ENCODE measurements at regions not wholly inside any gene's neighbourhood (a gene's known extent, or its start where the extent isn't known, plus 50 kb on each side); places are given as distances from the start of the nearest gene placed in this dataset.
A peak's percentile ranks its signal among the peaks of the same experiment; 100 is the strongest.

- no peak overlapping the region for H3K4me3 ChIP-seq (ENCODE audit: low read depth, low read length)
- no peaks in the 10 kb centered on the region for H3K27me3 ChIP-seq (ENCODE audit: insufficient read depth, low read length)
- H3K4me1 ChIP-seq (ENCODE audit: control insufficient read depth, insufficient read depth, low read length, unreplicated experiment): no peaks in the 10 kb centered on the region
- no peak overlapping the region for H3K27ac ChIP-seq (ENCODE audit: low read depth, low read length)
- H3K36me3 ChIP-seq (ENCODE audit: insufficient read depth, low read length): no peaks in the 10 kb centered on the region
- no peaks in the 10 kb centered on the region for H3K79me2 ChIP-seq (ENCODE audit: control insufficient read depth, insufficient read depth, low read length, unreplicated experiment)
- no peak overlapping the region for H2AFZ ChIP-seq (ENCODE audit: low read length, unreplicated experiment)
These were observed 209.5 kb upstream of the MMADHC start for GRCh38 chr2:149797030-149797429.

DNA sequence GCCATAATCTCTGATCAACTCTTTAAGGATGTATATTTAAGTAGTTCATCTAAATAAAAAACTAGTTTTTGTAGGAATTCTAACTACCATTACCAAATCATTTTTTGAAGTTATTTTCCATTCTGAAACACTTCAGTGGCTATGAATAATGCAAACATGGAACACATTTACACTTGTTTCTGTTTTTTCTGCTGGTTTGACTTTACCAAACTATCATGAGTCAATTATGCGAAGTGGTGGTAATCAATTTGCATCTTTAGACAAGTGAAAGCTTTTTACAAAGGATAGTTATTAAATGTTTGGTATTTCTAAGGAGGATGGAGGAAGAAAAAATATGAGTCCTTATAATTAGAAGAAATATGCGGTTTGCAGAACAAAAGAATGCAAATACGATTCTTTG is 202.0 kb upstream of the MMADHC start:
- Histone ChIP-seq H3K4me3 (ENCODE audit: low read depth, low read length) (no peak overlapping the region), H2AFZ (ENCODE audit: low read length, unreplicated experiment) (no peak overlapping the region), H3K27me3 (ENCODE audit: insufficient read depth, low read length) (no peaks in the 10 kb centered on the region), H3K4me1 (ENCODE audit: control insufficient read depth, insufficient read depth, low read length, unreplicated experiment) (no peaks in the 10 kb centered on the region), H3K36me3 (ENCODE audit: insufficient read depth, low read length) (no peaks in the 10 kb centered on the region), H3K79me2 (ENCODE audit: control insufficient read depth, insufficient read depth, low read length, unreplicated experiment) (no peaks in the 10 kb centered on the region), H3K27ac (ENCODE audit: low read depth, low read length) (no peak overlapping the region)

- Histone ChIP-seq H3K4me1 (ENCODE audit: control insufficient read depth, insufficient read depth, low read length, unreplicated experiment) (no peaks in the 10 kb centered on the region), H2AFZ (ENCODE audit: low read length, unreplicated experiment) (no peak overlapping the region), H3K27me3 (ENCODE audit: insufficient read depth, low read length) (no peaks in the 10 kb centered on the region), H3K36me3 (ENCODE audit: insufficient read depth, low read length) (no peaks in the 10 kb centered on the region), H3K79me2 (ENCODE audit: control insufficient read depth, insufficient read depth, low read length, unreplicated experiment) (no peaks in the 10 kb centered on the region), H3K27ac (ENCODE audit: low read depth, low read length) (no peak overlapping the region), H3K4me3 (ENCODE audit: low read depth, low read length) (no peak overlapping the region)
These were observed 199.6 kb upstream of the MMADHC start for GRCh38 chr2:149787206-149787605.

DNA sequence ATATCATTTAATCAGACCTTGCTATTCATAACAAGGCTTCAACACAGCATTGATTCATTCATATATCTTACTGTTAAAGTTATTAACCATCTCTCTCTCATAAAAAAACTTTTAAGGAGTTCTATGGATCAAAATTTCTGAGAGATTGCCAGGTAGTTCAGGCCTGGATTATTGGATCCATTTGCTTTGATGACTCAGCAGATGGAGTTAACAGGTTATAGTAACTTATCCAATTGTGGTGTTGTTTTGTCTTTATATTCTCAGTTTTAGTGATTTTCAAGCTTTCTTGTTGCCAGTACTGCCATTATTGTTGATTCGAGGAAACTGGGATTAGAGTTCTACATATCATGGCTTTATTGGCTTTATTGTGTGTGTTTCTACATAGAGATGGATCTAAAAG is 195.7 kb upstream of the MMADHC start:
- Histone ChIP-seq H3K27ac (ENCODE audit: low read depth, low read length) (no peak overlapping the region), H2AFZ (ENCODE audit: low read length, unreplicated experiment) (no peak overlapping the region), H3K79me2 (ENCODE audit: control insufficient read depth, insufficient read depth, low read length, unreplicated experiment) (no peaks in the 10 kb centered on the region), H3K4me1 (ENCODE audit: control insufficient read depth, insufficient read depth, low read length, unreplicated experiment) (no peaks in the 10 kb centered on the region), H3K27me3 (ENCODE audit: insufficient read depth, low read length) (no peaks in the 10 kb centered on the region; the same call in 1 of the 2 replicates), H3K36me3 (ENCODE audit: insufficient read depth, low read length) (no peaks in the 10 kb centered on the region), H3K4me3 (ENCODE audit: low read depth, low read length) (no peak overlapping the region)

DNA sequence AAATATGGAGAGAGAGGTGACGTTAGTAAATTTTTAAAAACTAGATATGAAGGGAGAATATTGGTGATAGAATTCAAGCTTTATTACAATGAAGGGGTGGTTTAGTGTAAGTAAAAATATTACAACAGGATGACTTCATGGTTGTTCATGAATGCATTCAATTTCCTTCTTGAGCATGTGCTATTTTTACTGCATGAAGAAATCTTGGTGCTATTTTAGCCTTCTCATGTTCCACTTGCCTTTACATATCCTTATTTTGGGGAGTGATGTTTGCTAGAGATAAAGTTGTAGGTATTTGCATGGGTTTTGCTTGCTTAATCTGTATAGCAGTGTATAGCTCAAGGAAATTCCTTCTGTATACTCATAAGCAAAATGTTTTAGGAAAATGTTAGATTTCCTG is 195.0 kb upstream of the MMADHC start:
- Histone ChIP-seq H3K4me1 (ENCODE audit: control insufficient read depth, insufficient read depth, low read length, unreplicated experiment) (no peaks in the 10 kb centered on the region), H3K36me3 (ENCODE audit: insufficient read depth, low read length) (no peaks in the 10 kb centered on the region), H2AFZ (ENCODE audit: low read length, unreplicated experiment) (no peak overlapping the region), H3K27me3 (ENCODE audit: insufficient read depth, low read length) (no peaks in the 10 kb centered on the region; the same call in 1 of the 2 replicates), H3K4me3 (ENCODE audit: low read depth, low read length) (no peak overlapping the region), H3K27ac (ENCODE audit: low read depth, low read length) (no peak overlapping the region), H3K79me2 (ENCODE audit: control insufficient read depth, insufficient read depth, low read length, unreplicated experiment) (no peaks in the 10 kb centered on the region)

GRCh38 chr2:149781263-149781808 is 193.8 kb upstream of the MMADHC start:
- H3K79me2 ChIP-seq (ENCODE audit: control insufficient read depth, insufficient read depth, low read length, unreplicated experiment): no peaks in the 10 kb centered on the region
- H3K27ac ChIP-seq (ENCODE audit: low read depth, low read length): no peak overlapping the region
- H2AFZ ChIP-seq (ENCODE audit: low read length, unreplicated experiment): no peak overlapping the region
- no peaks in the 10 kb centered on the region for H3K4me1 ChIP-seq (ENCODE audit: control insufficient read depth, insufficient read depth, low read length, unreplicated experiment)
- H3K27me3 ChIP-seq (ENCODE audit: insufficient read depth, low read length): no peaks in the 10 kb centered on the region; the same call in 1 of the 2 replicates
- H3K4me3 ChIP-seq (ENCODE audit: low read depth, low read length): no peak overlapping the region
- no peaks in the 10 kb centered on the region for H3K36me3 ChIP-seq (ENCODE audit: insufficient read depth, low read length)

DNA sequence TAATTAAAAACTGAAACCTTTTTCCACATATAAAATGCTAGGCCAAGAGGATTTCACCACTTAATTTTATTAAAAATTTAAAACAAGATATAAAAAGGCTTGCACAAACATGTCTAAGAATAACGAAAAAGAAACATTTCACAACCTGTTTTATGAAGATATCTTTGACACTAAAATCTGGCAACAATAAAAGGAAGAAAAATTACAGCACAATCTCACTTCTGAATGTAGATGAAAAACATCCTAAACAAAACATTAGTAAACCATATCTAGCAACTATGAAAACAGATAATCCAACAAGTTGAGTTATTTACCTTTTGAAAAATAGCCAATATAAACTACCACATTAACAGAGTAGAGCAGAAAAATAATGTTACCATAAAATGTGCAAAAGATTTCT is 185.4 kb upstream of the MMADHC start:
- peaks cover 7% of the 10 kb centered on the region for H3K4me1 ChIP-seq (ENCODE audit: control insufficient read depth, insufficient read depth, low read length, unreplicated experiment)
- H3K79me2 ChIP-seq (ENCODE audit: control insufficient read depth, insufficient read depth, low read length, unreplicated experiment): no peaks in the 10 kb centered on the region
- no peak overlapping the region for H2AFZ ChIP-seq (ENCODE audit: low read length, unreplicated experiment)
- H3K27me3 ChIP-seq (ENCODE audit: insufficient read depth, low read length): no peaks in the 10 kb centered on the region
- H3K27ac ChIP-seq (ENCODE audit: low read depth, low read length): no peak overlapping the region
- H3K4me3 ChIP-seq (ENCODE audit: low read depth, low read length): no peak overlapping the region
- H3K36me3 ChIP-seq (ENCODE audit: insufficient read depth, low read length): no peaks in the 10 kb centered on the region

GRCh38 chr2:149768320-149768799 is 180.8 kb upstream of the MMADHC start:
- Histone ChIP-seq H3K4me3 (ENCODE audit: low read depth, low read length) (0 out of 2 replicates have a peak overlapping the region, but pooled peaks have one; percentile 26), H3K27ac (ENCODE audit: low read depth, low read length) (peak overlapping the region; percentile 53), H3K36me3 (ENCODE audit: insufficient read depth, low read length) (no peaks in the 10 kb centered on the region), H3K79me2 (ENCODE audit: control insufficient read depth, insufficient read depth, low read length, unreplicated experiment) (no peaks in the 10 kb centered on the region), H3K4me1 (ENCODE audit: control insufficient read depth, insufficient read depth, low read length, unreplicated experiment) (peaks cover 17% of the 10 kb centered on the region), H3K27me3 (ENCODE audit: insufficient read depth, low read length) (no peaks in the 10 kb centered on the region), H2AFZ (ENCODE audit: low read length, unreplicated experiment) (peak overlapping the region; percentile 11)

DNA sequence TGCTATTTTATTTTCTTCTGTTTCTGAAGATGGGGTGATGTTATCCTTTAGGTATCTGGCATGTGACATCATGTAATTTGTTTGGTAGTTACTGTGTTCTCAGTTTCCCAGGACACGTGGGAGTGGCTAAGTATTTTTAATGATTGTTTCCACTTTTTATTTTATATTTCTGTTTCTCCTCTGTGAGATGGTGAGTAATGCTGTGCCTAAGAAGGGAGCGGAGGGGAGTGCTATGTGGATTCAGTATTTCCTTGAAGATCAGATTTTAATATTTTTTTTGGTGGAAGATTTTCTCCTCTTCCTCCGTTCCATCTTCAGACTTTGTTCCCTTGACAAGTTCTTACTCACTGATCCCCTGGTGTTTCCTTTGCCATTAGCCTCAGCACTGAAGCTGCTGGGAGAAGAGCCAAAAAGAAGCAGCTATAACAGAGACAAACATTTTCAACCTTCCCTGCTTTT is 180.0 kb upstream of the MMADHC start:
- 0 out of 2 replicates have a peak overlapping the region, but pooled peaks have one; percentile 26 for H3K4me3 ChIP-seq (ENCODE audit: low read depth, low read length)
- peaks cover 17% of the 10 kb centered on the region for H3K4me1 ChIP-seq (ENCODE audit: control insufficient read depth, insufficient read depth, low read length, unreplicated experiment)
- H3K27ac ChIP-seq (ENCODE audit: low read depth, low read length): peak overlapping the region; percentile 53
- no peaks in the 10 kb centered on the region for H3K79me2 ChIP-seq (ENCODE audit: control insufficient read depth, insufficient read depth, low read length, unreplicated experiment)
- no peaks in the 10 kb centered on the region for H3K27me3 ChIP-seq (ENCODE audit: insufficient read depth, low read length)
- H3K36me3 ChIP-seq (ENCODE audit: insufficient read depth, low read length): no peaks in the 10 kb centered on the region
- peak overlapping the region; percentile 11 for H2AFZ ChIP-seq (ENCODE audit: low read length, unreplicated experiment)

DNA sequence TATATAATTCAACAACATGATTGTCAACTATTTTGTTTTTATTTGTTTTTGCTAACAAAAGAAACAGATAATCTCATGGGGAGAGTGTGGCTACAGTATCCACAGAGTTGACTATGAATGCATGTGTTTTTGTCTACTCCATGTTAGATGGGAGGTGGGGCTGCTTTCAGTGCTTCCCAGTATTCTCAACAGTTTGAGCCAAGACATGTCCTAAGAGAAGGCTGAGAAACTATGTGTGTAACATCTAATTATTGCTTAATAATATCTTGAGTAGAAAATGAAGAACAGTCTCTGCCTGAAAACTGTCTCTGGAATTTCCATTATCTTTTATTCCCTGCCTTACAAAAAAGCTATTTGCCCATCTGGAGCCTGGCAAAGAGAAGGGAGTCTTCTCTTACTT is 178.8 kb upstream of the MMADHC start:
- Histone ChIP-seq H3K27me3 (ENCODE audit: insufficient read depth, low read length) (no peaks in the 10 kb centered on the region), H3K36me3 (ENCODE audit: insufficient read depth, low read length) (no peaks in the 10 kb centered on the region), H3K27ac (ENCODE audit: low read depth, low read length) (no peak overlapping the region), H2AFZ (ENCODE audit: low read length, unreplicated experiment) (no peak overlapping the region), H3K4me1 (ENCODE audit: control insufficient read depth, insufficient read depth, low read length, unreplicated experiment) (peaks cover 17% of the 10 kb centered on the region), H3K79me2 (ENCODE audit: control insufficient read depth, insufficient read depth, low read length, unreplicated experiment) (no peaks in the 10 kb centered on the region), H3K4me3 (ENCODE audit: low read depth, low read length) (no peak overlapping the region)

DNA sequence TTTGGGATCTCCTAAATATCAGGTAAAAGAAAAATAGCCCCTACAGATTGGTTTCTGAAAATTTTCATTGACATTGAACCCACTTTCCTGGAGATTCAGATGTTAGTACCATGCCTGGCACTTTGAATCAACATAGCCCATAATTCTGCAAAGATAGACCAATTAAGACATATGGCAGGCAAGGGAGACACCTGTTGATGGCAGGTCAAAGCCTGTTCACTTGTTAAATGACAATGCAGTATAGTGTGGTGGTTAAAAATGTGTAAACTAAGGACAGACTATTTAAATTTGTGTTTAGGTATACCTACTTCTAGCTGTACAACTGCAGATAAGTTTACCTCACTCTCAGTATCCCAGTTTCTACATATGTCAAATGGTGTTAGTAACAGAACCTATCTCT is 178.1 kb upstream of the MMADHC start:
- Histone ChIP-seq H3K36me3 (ENCODE audit: insufficient read depth, low read length) (no peaks in the 10 kb centered on the region), H2AFZ (ENCODE audit: low read length, unreplicated experiment) (no peak overlapping the region), H3K4me3 (ENCODE audit: low read depth, low read length) (no peak overlapping the region), H3K4me1 (ENCODE audit: control insufficient read depth, insufficient read depth, low read length, unreplicated experiment) (peaks cover 17% of the 10 kb centered on the region), H3K27ac (ENCODE audit: low read depth, low read length) (no peak overlapping the region), H3K79me2 (ENCODE audit: control insufficient read depth, insufficient read depth, low read length, unreplicated experiment) (no peaks in the 10 kb centered on the region), H3K27me3 (ENCODE audit: insufficient read depth, low read length) (no peaks in the 10 kb centered on the region)

Data from ACC112 (cell line).